GM23338 (cell line): ENCODE measurements at regions not wholly inside any gene's neighbourhood (a gene's known extent, or its start where the extent isn't known, plus 50 kb on each side); places are given as distances from the start of the nearest gene placed in this dataset.

Experiments
- ATAC-seq: fragments of 200-7000 bp; cut with Tn5 transposase; 3 replicates; pipeline ENCODE4 v1.9.1; 2020
- DNase-seq: peaks from one replicate; pipeline ENCODE4 v3.0.0-alpha.2; 2015; ENCODE audit warnings: low spot score
- H2AFZ ChIP-seq: fragments of 200-600 bp; sonication (generic); 2 replicates; pipeline ENCODE4 v1.8.0; 2016; ENCODE audit warnings: antibody characterized with exemption, mild to moderate bottlenecking, moderate library complexity
- H3F3A ChIP-seq: fragments of 200-600 bp; sonication (generic); replicated peaks from 2 replicates; pipeline ENCODE4 v1.8.0; 2017; ENCODE audit warnings: antibody characterized with exemption, mixed run types, low read depth
- H3K27ac ChIP-seq: fragments of 200-600 bp; sonication (generic); 2 replicates; pipeline ENCODE4 v1.6.1; 2016; ENCODE audit warnings: low read depth
- H3K27me3 ChIP-seq: fragments of 200-600 bp; sonication (generic); 2 replicates; pipeline ENCODE4 v1.8.0; 2016; ENCODE audit warnings: mild to moderate bottlenecking, mixed run types, moderate library complexity; ENCODE audit not compliant: insufficient read depth
- H3K36me3 ChIP-seq: fragments of 200-600 bp; sonication (generic); 2 replicates; pipeline ENCODE4 v1.8.0; 2016; ENCODE audit warnings: mild to moderate bottlenecking; ENCODE audit not compliant: insufficient read depth
- H3K4me1 ChIP-seq: fragments of 200-600 bp; sonication (generic); 2 replicates; pipeline ENCODE4 v1.8.0; 2016; ENCODE audit warnings: mild to moderate bottlenecking, moderate library complexity; ENCODE audit not compliant: insufficient read depth
- H3K4me2 ChIP-seq: fragments of 200-600 bp; sonication (generic); 2 replicates; pipeline ENCODE4 v1.7.1; 2017; ENCODE audit warnings: mixed run types
- H3K4me3 ChIP-seq: fragments of 200-600 bp; sonication (generic); 2 replicates; pipeline ENCODE4 v1.6.1; 2016; ENCODE audit warnings: mixed run types
- H3K79me2 ChIP-seq: fragments of 200-600 bp; sonication (generic); replicated peaks from 2 replicates; pipeline ENCODE4 v1.8.0; 2017; ENCODE audit warnings: mild to moderate bottlenecking; ENCODE audit not compliant: insufficient read depth
- H3K9me2 ChIP-seq: fragments of 200-600 bp; sonication (generic); 2 replicates; pipeline ENCODE4 v1.8.0; 2017; ENCODE audit not compliant: insufficient read depth
- H4K20me1 ChIP-seq: fragments of 200-600 bp; sonication (generic); replicated peaks from 2 replicates; pipeline ENCODE4 v1.8.0; 2017; ENCODE audit warnings: mild to moderate bottlenecking; ENCODE audit not compliant: insufficient read depth
- H3K27ac Mint-ChIP-seq: 2 replicates; pipeline ENCODE4 v1.8.0; 2020; ENCODE audit warnings: inconsistent platforms, mild to moderate bottlenecking, moderate library complexity, mixed read lengths
- H3K27me3 Mint-ChIP-seq: 3 replicates; pipeline ENCODE4 v1.8.0; 2022; ENCODE audit warnings: low read depth, mild to moderate bottlenecking, moderate library complexity, mixed read lengths, inconsistent platforms; ENCODE audit not compliant: insufficient read depth, poor library complexity
- H3K36me3 Mint-ChIP-seq: 3 replicates; pipeline ENCODE4 v1.8.0; 2021; ENCODE audit warnings: low read depth, mild to moderate bottlenecking, inconsistent platforms, moderate library complexity, mixed read lengths
- H3K4me1 Mint-ChIP-seq: 3 replicates; pipeline ENCODE4 v1.8.0; 2020; ENCODE audit warnings: mild to moderate bottlenecking, inconsistent platforms, mixed read lengths
- H3K4me3 Mint-ChIP-seq: 3 replicates; pipeline ENCODE4 v1.8.0; 2021; ENCODE audit warnings: moderate library complexity, mild to moderate bottlenecking, inconsistent platforms, mixed read lengths
- H3K9me3 Mint-ChIP-seq: 3 replicates; pipeline ENCODE4 v1.8.0; 2020; ENCODE audit warnings: moderate library complexity, mild to moderate bottlenecking, inconsistent platforms, mixed read lengths
- CREB1 ChIP-seq: fragments of 250-450 bp; sonication (Bioruptor Pico); IDR thresholded peaks from 2 replicates; pipeline ENCODE4 v1.5.0; 2020; ENCODE audit warnings: low read depth, mild to moderate bottlenecking, moderate library complexity
- EZH2 ChIP-seq: fragments of 200-600 bp; sonication (generic); IDR thresholded peaks from one replicate; pipeline ENCODE4 v1.8.0; 2017; ENCODE audit warnings: antibody characterized with exemption, mild to moderate bottlenecking, low read depth; ENCODE audit not compliant: unreplicated experiment
- EZH2phosphoT487 ChIP-seq: fragments of 200-600 bp; sonication (generic); IDR thresholded peaks from one replicate; pipeline ENCODE4 v1.8.1; 2018; ENCODE audit warnings: antibody characterized with exemption; ENCODE audit not compliant: unreplicated experiment
- JUNB ChIP-seq: IDR thresholded peaks from one replicate; pipeline ENCODE4 v1.6.1; 2016; ENCODE audit warnings: antibody characterized with exemption; ENCODE audit not compliant: unreplicated experiment
- NANOG ChIP-seq: IDR thresholded peaks from 2 replicates; pipeline ENCODE4 v1.6.1; 2016; ENCODE audit warnings: antibody characterized with exemption, borderline replicate concordance
- POLR2AphosphoS5 ChIP-seq: IDR thresholded peaks from 2 replicates; pipeline ENCODE4 v1.6.1; 2016; ENCODE audit warnings: antibody characterized with exemption, low read depth
- STAT1 ChIP-seq: IDR thresholded peaks from one replicate; pipeline ENCODE4 v1.6.1; 2016; ENCODE audit warnings: antibody characterized with exemption; ENCODE audit not compliant: unreplicated experiment
- ZNF114 ChIP-seq: fragments of 250-450 bp; sonication (Bioruptor Pico); IDR thresholded peaks from 2 replicates; pipeline ENCODE4 v1.5.0; 2020; ENCODE audit warnings: mild to moderate bottlenecking, moderate library complexity
- ZNF331 ChIP-seq: fragments of 250-450 bp; sonication (Bioruptor Pico); IDR thresholded peaks from 2 replicates; pipeline ENCODE4 v1.5.0; 2020; ENCODE audit warnings: low read depth, mild to moderate bottlenecking, moderate library complexity
- TF ChIP-seq, protein P1 (sequence below): IDR thresholded peaks from one replicate; pipeline ENCODE4 v1.6.1; 2018; ENCODE audit warnings: antibody characterized with exemption; ENCODE audit not compliant: unreplicated experiment
- TF ChIP-seq, protein P2 (sequence below), 2 experiments: fragments of 200-600 bp in 1 of 2; sonication (generic) in 1 of 2; conservative IDR thresholded peaks; 2 replicates each; pipeline versions ENCODE4 v1.5.1 to v1.6.1; 2016 to 2017; ENCODE audit warnings: antibody characterized with exemption in 2 of 2, low read depth in 2 of 2, mild to moderate bottlenecking in 2 of 2, moderate library complexity in 1 of 2
- TF ChIP-seq, protein P3 (sequence below): fragments of 250-450 bp; sonication (Bioruptor Pico); IDR thresholded peaks from 2 replicates; pipeline ENCODE4 v1.5.0; 2020; ENCODE audit warnings: mild to moderate bottlenecking, moderate library complexity
- TF ChIP-seq, protein P4 (sequence below): IDR thresholded peaks from 2 replicates; pipeline ENCODE4 v1.6.1; 2016; ENCODE audit warnings: antibody characterized with exemption

DNA sequence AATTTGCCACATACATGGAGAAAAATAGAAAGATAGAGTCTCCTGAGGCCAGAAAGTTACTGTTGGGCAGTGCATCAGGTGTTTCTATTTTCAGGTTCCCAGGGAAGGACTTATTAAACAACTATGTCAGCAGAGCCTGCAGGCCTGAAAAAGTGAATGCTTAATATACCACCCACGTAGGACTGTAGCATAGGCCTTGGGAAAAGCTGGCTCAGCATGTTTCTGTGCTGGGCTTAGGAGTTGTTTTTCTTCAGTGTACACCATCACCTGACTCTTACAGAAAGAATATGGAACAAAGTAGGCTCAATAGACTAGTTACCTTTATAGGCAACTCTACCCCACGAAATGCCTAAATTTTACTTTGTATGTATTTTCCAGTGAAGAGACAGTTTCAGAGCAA is 1385.9 kb downstream of the FAM133A start:
- Mint-ChIP-seq H3K4me3 (no peak overlapping the region), H3K27me3 (peaks cover 3% of the 10 kb centered on the region), H3K36me3 (no peaks in the 10 kb centered on the region), H3K9me3 (no peaks in the 10 kb centered on the region), H3K27ac (no peak overlapping the region), H3K4me1 (peaks cover 9% of the 10 kb centered on the region; the same call in 2 of the 3 replicates)
- no peak overlapping the region for H3K4me2 ChIP-seq
- H3K27ac ChIP-seq = no peak overlapping the region
- TF ChIP-seq, protein P1, sequence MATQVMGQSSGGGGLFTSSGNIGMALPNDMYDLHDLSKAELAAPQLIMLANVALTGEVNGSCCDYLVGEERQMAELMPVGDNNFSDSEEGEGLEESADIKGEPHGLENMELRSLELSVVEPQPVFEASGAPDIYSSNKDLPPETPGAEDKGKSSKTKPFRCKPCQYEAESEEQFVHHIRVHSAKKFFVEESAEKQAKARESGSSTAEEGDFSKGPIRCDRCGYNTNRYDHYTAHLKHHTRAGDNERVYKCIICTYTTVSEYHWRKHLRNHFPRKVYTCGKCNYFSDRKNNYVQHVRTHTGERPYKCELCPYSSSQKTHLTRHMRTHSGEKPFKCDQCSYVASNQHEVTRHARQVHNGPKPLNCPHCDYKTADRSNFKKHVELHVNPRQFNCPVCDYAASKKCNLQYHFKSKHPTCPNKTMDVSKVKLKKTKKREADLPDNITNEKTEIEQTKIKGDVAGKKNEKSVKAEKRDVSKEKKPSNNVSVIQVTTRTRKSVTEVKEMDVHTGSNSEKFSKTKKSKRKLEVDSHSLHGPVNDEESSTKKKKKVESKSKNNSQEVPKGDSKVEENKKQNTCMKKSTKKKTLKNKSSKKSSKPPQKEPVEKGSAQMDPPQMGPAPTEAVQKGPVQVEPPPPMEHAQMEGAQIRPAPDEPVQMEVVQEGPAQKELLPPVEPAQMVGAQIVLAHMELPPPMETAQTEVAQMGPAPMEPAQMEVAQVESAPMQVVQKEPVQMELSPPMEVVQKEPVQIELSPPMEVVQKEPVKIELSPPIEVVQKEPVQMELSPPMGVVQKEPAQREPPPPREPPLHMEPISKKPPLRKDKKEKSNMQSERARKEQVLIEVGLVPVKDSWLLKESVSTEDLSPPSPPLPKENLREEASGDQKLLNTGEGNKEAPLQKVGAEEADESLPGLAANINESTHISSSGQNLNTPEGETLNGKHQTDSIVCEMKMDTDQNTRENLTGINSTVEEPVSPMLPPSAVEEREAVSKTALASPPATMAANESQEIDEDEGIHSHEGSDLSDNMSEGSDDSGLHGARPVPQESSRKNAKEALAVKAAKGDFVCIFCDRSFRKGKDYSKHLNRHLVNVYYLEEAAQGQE = no peak
- TF ChIP-seq, protein P2, sequence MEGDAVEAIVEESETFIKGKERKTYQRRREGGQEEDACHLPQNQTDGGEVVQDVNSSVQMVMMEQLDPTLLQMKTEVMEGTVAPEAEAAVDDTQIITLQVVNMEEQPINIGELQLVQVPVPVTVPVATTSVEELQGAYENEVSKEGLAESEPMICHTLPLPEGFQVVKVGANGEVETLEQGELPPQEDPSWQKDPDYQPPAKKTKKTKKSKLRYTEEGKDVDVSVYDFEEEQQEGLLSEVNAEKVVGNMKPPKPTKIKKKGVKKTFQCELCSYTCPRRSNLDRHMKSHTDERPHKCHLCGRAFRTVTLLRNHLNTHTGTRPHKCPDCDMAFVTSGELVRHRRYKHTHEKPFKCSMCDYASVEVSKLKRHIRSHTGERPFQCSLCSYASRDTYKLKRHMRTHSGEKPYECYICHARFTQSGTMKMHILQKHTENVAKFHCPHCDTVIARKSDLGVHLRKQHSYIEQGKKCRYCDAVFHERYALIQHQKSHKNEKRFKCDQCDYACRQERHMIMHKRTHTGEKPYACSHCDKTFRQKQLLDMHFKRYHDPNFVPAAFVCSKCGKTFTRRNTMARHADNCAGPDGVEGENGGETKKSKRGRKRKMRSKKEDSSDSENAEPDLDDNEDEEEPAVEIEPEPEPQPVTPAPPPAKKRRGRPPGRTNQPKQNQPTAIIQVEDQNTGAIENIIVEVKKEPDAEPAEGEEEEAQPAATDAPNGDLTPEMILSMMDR (conservative IDR thresholded peaks at IDR 0.05; ENCODE audit: low read depth in 2 of 2) = no peak
- no peak for TF ChIP-seq NANOG
- TF ChIP-seq POLR2AphosphoS5 = no peak
- TF ChIP-seq ZNF114 = no peak
- no peak for TF ChIP-seq EZH2phosphoT487
- TF ChIP-seq, protein P3, sequence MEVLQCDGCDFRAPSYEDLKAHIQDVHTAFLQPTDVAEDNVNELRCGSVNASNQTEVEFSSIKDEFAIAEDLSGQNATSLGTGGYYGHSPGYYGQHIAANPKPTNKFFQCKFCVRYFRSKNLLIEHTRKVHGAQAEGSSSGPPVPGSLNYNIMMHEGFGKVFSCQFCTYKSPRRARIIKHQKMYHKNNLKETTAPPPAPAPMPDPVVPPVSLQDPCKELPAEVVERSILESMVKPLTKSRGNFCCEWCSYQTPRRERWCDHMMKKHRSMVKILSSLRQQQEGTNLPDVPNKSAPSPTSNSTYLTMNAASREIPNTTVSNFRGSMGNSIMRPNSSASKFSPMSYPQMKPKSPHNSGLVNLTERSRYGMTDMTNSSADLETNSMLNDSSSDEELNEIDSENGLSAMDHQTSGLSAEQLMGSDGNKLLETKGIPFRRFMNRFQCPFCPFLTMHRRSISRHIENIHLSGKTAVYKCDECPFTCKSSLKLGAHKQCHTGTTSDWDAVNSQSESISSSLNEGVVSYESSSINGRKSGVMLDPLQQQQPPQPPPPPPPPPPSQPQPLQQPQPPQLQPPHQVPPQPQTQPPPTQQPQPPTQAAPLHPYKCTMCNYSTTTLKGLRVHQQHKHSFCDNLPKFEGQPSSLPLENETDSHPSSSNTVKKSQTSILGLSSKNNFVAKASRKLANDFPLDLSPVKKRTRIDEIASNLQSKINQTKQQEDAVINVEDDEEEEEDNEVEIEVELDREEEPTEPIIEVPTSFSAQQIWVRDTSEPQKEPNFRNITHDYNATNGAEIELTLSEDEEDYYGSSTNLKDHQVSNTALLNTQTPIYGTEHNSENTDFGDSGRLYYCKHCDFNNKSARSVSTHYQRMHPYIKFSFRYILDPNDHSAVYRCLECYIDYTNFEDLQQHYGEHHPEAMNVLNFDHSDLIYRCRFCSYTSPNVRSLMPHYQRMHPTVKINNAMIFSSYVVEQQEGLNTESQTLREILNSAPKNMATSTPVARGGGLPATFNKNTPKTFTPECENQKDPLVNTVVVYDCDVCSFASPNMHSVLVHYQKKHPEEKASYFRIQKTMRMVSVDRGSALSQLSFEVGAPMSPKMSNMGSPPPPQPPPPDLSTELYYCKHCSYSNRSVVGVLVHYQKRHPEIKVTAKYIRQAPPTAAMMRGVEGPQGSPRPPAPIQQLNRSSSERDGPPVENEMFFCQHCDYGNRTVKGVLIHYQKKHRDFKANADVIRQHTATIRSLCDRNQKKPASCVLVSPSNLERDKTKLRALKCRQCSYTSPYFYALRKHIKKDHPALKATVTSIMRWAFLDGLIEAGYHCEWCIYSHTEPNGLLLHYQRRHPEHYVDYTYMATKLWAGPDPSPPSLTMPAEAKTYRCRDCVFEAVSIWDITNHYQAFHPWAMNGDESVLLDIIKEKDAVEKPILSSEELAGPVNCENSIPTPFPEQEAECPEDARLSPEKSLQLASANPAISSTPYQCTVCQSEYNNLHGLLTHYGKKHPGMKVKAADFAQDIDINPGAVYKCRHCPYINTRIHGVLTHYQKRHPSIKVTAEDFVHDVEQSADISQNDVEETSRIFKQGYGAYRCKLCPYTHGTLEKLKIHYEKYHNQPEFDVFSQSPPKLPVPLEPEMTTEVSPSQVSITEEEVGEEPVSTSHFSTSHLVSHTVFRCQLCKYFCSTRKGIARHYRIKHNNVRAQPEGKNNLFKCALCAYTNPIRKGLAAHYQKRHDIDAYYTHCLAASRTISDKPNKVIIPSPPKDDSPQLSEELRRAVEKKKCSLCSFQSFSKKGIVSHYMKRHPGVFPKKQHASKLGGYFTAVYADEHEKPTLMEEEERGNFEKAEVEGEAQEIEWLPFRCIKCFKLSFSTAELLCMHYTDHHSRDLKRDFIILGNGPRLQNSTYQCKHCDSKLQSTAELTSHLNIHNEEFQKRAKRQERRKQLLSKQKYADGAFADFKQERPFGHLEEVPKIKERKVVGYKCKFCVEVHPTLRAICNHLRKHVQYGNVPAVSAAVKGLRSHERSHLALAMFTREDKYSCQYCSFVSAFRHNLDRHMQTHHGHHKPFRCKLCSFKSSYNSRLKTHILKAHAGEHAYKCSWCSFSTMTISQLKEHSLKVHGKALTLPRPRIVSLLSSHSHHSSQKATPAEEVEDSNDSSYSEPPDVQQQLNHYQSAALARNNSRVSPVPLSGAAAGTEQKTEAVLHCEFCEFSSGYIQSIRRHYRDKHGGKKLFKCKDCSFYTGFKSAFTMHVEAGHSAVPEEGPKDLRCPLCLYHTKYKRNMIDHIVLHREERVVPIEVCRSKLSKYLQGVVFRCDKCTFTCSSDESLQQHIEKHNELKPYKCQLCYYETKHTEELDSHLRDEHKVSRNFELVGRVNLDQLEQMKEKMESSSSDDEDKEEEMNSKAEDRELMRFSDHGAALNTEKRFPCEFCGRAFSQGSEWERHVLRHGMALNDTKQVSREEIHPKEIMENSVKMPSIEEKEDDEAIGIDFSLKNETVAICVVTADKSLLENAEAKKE (CRISPR knock-in tag) = no peak
- TF ChIP-seq EZH2 = no peak
- no peak for TF ChIP-seq ZNF331 (CRISPR knock-in tag)
- TF ChIP-seq, protein P4, sequence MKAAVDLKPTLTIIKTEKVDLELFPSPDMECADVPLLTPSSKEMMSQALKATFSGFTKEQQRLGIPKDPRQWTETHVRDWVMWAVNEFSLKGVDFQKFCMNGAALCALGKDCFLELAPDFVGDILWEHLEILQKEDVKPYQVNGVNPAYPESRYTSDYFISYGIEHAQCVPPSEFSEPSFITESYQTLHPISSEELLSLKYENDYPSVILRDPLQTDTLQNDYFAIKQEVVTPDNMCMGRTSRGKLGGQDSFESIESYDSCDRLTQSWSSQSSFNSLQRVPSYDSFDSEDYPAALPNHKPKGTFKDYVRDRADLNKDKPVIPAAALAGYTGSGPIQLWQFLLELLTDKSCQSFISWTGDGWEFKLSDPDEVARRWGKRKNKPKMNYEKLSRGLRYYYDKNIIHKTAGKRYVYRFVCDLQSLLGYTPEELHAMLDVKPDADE = no peak
- TF ChIP-seq CREB1 (CRISPR knock-in tag) = no peak
- TF ChIP-seq JUNB = no peak
- no peak for TF ChIP-seq STAT1
- H2AFZ ChIP-seq = no peak overlapping the region
- H3K4me3 ChIP-seq = no peak overlapping the region
- H3F3A ChIP-seq = no peaks in the 10 kb centered on the region
- DNase-seq = no peak
- H3K9me2 ChIP-seq = no peaks in the 10 kb centered on the region
- no peak for ATAC-seq
- no peaks in the 10 kb centered on the region for H3K79me2 ChIP-seq
- H3K4me1 ChIP-seq = peaks cover 2% of the 10 kb centered on the region; the same call in 1 of the 2 replicates
- H4K20me1 ChIP-seq = no peaks in the 10 kb centered on the region
- no peaks in the 10 kb centered on the region for H3K36me3 ChIP-seq
- H3K27me3 ChIP-seq = no peaks in the 10 kb centered on the region
